ENCODE measurements at regions not wholly inside any gene's neighbourhood (a gene's known extent, or its start where the extent isn't known, plus 50 kb on each side); places are given as distances from the start of the nearest gene placed in this dataset.
"Not testable (repeated sequence)": the region's sequence is repeated elsewhere in the genome, so short reads cannot be mapped to it uniquely, and the experiment has no call there.

DNA sequence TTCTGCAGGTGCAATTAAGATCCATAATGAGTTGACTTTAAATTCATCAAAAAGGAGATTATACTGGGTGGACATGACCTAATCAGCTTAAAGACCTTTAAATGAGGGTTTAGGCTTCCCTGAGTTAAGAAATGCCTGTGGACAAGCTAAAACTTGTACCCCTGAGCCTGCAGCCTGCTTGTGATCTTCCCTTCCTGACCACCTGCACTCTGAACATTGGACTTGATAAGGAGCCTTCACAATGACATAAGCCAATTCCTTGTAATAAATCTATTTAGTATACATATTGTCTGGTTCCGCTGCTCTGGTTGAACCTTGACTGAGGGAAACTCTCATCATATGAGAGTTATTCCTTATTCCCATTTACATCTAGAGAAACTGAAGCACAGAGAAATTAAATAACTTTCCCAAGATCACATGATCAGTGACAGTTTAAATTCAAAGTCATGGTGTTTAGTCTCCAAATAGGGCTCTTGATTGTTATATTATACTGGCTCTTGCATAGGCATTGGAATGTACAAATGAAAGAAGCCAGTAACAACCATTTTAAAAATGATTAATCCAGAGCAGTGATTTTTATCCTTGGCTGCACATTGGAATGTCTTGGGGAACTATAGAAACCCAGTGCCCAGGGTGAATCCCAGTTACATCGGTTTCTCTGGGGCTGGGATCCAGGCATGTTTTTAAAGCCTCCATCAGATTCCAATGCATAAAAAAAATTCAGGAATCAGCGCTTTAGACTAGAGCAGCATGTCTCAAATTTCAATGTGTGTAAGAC lies 136.1 kb downstream of the MSL3 start (continued):
- TF ChIP-seq, protein P1, sequence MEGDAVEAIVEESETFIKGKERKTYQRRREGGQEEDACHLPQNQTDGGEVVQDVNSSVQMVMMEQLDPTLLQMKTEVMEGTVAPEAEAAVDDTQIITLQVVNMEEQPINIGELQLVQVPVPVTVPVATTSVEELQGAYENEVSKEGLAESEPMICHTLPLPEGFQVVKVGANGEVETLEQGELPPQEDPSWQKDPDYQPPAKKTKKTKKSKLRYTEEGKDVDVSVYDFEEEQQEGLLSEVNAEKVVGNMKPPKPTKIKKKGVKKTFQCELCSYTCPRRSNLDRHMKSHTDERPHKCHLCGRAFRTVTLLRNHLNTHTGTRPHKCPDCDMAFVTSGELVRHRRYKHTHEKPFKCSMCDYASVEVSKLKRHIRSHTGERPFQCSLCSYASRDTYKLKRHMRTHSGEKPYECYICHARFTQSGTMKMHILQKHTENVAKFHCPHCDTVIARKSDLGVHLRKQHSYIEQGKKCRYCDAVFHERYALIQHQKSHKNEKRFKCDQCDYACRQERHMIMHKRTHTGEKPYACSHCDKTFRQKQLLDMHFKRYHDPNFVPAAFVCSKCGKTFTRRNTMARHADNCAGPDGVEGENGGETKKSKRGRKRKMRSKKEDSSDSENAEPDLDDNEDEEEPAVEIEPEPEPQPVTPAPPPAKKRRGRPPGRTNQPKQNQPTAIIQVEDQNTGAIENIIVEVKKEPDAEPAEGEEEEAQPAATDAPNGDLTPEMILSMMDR (IDR thresholded peaks at IDR 0.05; ENCODE audit: low read depth, low read length, missing input control), result no peak
- no peak for TF ChIP-seq HNF4G (IDR thresholded peaks at IDR 0.05)
- no peak for TF ChIP-seq NR2F2 (IDR thresholded peaks at IDR 0.05)

DNA sequence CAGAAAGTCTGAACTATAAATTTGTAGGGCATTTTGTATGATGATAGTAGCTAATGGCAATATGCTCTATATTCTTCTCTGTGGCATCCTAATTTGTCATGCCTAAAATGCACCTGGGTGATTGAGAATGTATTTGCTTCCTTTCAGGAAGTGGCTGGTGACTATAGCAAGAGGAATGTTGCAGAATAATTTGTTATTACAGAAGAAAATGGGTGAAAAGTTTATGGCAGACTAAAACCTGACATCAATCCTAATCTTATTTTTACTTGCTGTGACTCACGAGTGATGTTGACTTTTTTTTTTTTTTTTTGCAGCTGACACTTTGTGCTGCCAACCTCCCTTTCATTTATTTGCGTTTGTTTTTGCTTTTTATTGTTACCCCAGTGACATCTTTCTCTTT lies 141.1 kb downstream of the MSL3 start:
- 39% methylated on average over 2 of the region's 2 CpGs for WGBS
- Histone ChIP-seq H3K9me3 (ENCODE audit: control insufficient read depth in 4 of 4, low read length in 3 of 4) (peaks cover 0 to 3% (median 0%) of the 10 kb centered on the region in 4 donors), H3K27me3 (ENCODE audit: control insufficient read depth in 4 of 4, insufficient read depth in 4 of 4, low read length in 3 of 4) (peaks cover 0 to 3% (median 0%) of the 10 kb centered on the region in 4 donors), H3K27ac (ENCODE audit: low read depth in 1 of 2, low read length in 2 of 2) (no peak overlapping the region), H3K9ac (ENCODE audit: low read depth in 1 of 2, low read length in 2 of 2) (no peak overlapping the region), H3K4me3 (ENCODE audit: low read depth in 1 of 3, low read length in 3 of 3) (no peak overlapping the region), H3K36me3 (ENCODE audit: control insufficient read depth in 4 of 4, insufficient read depth in 3 of 4, low read depth in 1 of 4, low read length in 3 of 4) (no peaks in the 10 kb centered on the region), H3K4me1 (ENCODE audit: control insufficient read depth in 4 of 4, insufficient read depth in 4 of 4, low read length in 3 of 4) (no peaks in the 10 kb centered on the region)
- TF ChIP-seq TAF1 (conservative IDR thresholded peaks at IDR 0.05), result no peak
- TF ChIP-seq GABPA (IDR thresholded peaks at IDR 0.05 in 1 of 2, conservative IDR thresholded peaks at IDR 0.05 in 1 of 2), result no peak
- no peak for TF ChIP-seq HNF4A (conservative IDR thresholded peaks at IDR 0.05)
- TF ChIP-seq, protein P2, sequence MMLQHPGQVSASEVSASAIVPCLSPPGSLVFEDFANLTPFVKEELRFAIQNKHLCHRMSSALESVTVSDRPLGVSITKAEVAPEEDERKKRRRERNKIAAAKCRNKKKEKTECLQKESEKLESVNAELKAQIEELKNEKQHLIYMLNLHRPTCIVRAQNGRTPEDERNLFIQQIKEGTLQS (IDR thresholded peaks at IDR 0.05), result no peak
- no peak for TF ChIP-seq RAD21 (IDR thresholded peaks at IDR 0.05)
- TF ChIP-seq, protein P3, sequence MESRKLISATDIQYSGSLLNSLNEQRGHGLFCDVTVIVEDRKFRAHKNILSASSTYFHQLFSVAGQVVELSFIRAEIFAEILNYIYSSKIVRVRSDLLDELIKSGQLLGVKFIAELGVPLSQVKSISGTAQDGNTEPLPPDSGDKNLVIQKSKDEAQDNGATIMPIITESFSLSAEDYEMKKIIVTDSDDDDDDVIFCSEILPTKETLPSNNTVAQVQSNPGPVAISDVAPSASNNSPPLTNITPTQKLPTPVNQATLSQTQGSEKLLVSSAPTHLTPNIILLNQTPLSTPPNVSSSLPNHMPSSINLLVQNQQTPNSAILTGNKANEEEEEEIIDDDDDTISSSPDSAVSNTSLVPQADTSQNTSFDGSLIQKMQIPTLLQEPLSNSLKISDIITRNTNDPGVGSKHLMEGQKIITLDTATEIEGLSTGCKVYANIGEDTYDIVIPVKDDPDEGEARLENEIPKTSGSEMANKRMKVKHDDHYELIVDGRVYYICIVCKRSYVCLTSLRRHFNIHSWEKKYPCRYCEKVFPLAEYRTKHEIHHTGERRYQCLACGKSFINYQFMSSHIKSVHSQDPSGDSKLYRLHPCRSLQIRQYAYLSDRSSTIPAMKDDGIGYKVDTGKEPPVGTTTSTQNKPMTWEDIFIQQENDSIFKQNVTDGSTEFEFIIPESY (IDR thresholded peaks at IDR 0.05), result no peak
- TF ChIP-seq, protein P4, sequence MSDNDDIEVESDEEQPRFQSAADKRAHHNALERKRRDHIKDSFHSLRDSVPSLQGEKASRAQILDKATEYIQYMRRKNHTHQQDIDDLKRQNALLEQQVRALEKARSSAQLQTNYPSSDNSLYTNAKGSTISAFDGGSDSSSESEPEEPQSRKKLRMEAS (IDR thresholded peaks at IDR 0.05), result no peak
- TF ChIP-seq JUND (IDR thresholded peaks at IDR 0.05), result no peak
- no peak for DNase-seq (ENCODE audit: low spot score)

DNA sequence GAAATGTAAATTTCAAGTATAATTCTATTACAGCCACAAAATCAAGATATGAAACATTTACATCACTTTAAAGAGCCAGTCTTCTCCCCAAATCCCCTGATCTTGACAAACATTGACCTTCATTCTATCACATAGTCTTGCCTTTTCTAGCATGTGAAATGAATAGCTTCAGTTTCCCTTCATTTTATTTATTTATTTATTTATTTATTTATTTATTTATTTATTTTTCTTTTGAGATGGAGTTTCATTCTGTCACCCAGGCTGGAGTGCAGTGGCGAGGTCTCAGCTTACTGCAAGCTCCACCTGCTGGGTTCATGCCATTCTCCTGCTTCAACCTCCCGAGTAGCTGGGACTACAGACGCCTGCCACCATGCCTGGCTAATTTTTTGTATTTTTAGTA lies 147.9 kb downstream of the MSL3 start:
- not testable (repeated sequence) for H3K9me3 ChIP-seq (ENCODE audit: control insufficient read depth in 4 of 4, low read length in 3 of 4); H3K4me3 ChIP-seq (ENCODE audit: low read depth in 1 of 3, low read length in 3 of 3); H3K4me1 ChIP-seq (ENCODE audit: control insufficient read depth in 4 of 4, insufficient read depth in 4 of 4, low read length in 3 of 4); H3K27me3 ChIP-seq (ENCODE audit: control insufficient read depth in 4 of 4, insufficient read depth in 4 of 4, low read length in 3 of 4); H3K36me3 ChIP-seq (ENCODE audit: control insufficient read depth in 4 of 4, insufficient read depth in 3 of 4, low read depth in 1 of 4, low read length in 3 of 4); DNase-seq (ENCODE audit: low spot score); H3K27ac ChIP-seq (ENCODE audit: low read depth in 1 of 2, low read length in 2 of 2); H3K9ac ChIP-seq (ENCODE audit: low read depth in 1 of 2, low read length in 2 of 2)
- 75% methylated on average over 3 of the region's 3 CpGs for WGBS

DNA sequence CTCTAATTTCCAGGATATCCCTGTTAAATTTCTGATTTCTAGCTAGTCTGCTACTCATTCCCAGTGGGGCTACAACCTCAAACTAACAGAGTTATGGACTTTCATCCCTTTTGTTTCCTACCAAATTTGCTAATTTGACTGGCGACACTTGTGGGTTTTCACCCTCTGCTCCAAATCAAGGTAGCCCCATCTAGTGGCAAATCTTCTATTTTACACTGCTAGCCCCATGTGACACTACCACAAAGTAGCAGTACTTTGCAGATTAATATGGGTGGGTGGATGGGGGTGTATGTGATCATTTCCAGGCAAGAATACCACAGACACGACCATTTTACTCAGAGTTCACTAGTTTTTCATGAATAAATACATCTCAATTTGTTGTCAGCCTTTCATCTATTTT lies 150.3 kb downstream of the MSL3 start:
- H3K9me3 ChIP-seq (ENCODE audit: control insufficient read depth in 4 of 4, low read length in 3 of 4), result no peaks in the 10 kb centered on the region
- DNase-seq (ENCODE audit: low spot score), result no peak
- no peak overlapping the region for H3K27ac ChIP-seq (ENCODE audit: low read depth in 1 of 2, low read length in 2 of 2)
- H3K4me1 ChIP-seq (ENCODE audit: control insufficient read depth in 4 of 4, insufficient read depth in 4 of 4, low read length in 3 of 4), result no peaks in the 10 kb centered on the region
- no peak overlapping the region for H3K4me3 ChIP-seq (ENCODE audit: low read depth in 1 of 3, low read length in 3 of 3)
- H3K36me3 ChIP-seq (ENCODE audit: control insufficient read depth in 4 of 4, insufficient read depth in 3 of 4, low read depth in 1 of 4, low read length in 3 of 4), result no peaks in the 10 kb centered on the region
- WGBS, result 6% methylated on average over 2 of the region's 2 CpGs
- H3K27me3 ChIP-seq (ENCODE audit: control insufficient read depth in 4 of 4, insufficient read depth in 4 of 4, low read length in 3 of 4), result peaks cover 0 to 2% (median 0%) of the 10 kb centered on the region in 4 donors
- TF ChIP-seq HNF4A (conservative IDR thresholded peaks at IDR 0.05), result no peak
- no peak for TF ChIP-seq HNF4G (IDR thresholded peaks at IDR 0.05)
- TF ChIP-seq RAD21 (IDR thresholded peaks at IDR 0.05), result peak in 1 of 2 donors; percentile 40
- TF ChIP-seq FOXA2 (IDR thresholded peaks at IDR 0.05), result no peak
- no peak overlapping the region for H3K9ac ChIP-seq (ENCODE audit: low read depth in 1 of 2, low read length in 2 of 2)
